ENCODE measurements at regions not wholly inside any gene's neighbourhood (a gene's known extent, or its start where the extent isn't known, plus 50 kb on each side); places are given as distances from the start of the nearest gene placed in this dataset.

GRCh38 chr13:31385540-31385939 is 185.8 kb downstream of the B3GLCT start:
- Mint-ChIP-seq H3K36me3 (no peaks in the 10 kb centered on the region), H3K27me3 (ENCODE audit: low read depth in 3 of 3) (peaks cover 0 to 5% (median 3%) of the 10 kb centered on the region in 3 donors), H3K4me3 (no peak overlapping the region), H3K9me3 (peaks cover 0 to 7% (median 5%) of the 10 kb centered on the region in 7 donors), H3K27ac (no peak overlapping the region), H3K4me1 (no peaks in the 10 kb centered on the region)
- H2AFZ ChIP-seq (ENCODE audit: insufficient read depth, low read depth, low read length, poor library complexity, severe bottlenecking) = no peak overlapping the region
- no peak for DNase-seq
- 87% methylated on average over 5 of the region's 5 CpGs for WGBS (ENCODE audit: insufficient coverage)
- no peaks in the 10 kb centered on the region for H3K36me3 ChIP-seq (replicated peaks in 1 of 2; ENCODE audit: control insufficient read depth in 1 of 2, insufficient read depth in 2 of 2, low read length in 2 of 2)
- no peak overlapping the region for H3K27ac ChIP-seq (ENCODE audit: low read depth in 1 of 2, low read length in 2 of 2)
- H4K20me1 ChIP-seq (ENCODE audit: insufficient read depth, low read length) = no peaks in the 10 kb centered on the region
- TF ChIP-seq, protein P1, sequence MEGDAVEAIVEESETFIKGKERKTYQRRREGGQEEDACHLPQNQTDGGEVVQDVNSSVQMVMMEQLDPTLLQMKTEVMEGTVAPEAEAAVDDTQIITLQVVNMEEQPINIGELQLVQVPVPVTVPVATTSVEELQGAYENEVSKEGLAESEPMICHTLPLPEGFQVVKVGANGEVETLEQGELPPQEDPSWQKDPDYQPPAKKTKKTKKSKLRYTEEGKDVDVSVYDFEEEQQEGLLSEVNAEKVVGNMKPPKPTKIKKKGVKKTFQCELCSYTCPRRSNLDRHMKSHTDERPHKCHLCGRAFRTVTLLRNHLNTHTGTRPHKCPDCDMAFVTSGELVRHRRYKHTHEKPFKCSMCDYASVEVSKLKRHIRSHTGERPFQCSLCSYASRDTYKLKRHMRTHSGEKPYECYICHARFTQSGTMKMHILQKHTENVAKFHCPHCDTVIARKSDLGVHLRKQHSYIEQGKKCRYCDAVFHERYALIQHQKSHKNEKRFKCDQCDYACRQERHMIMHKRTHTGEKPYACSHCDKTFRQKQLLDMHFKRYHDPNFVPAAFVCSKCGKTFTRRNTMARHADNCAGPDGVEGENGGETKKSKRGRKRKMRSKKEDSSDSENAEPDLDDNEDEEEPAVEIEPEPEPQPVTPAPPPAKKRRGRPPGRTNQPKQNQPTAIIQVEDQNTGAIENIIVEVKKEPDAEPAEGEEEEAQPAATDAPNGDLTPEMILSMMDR (IDR thresholded peaks at IDR 0.05) = no peak
- H3K79me2 ChIP-seq (ENCODE audit: insufficient read depth, low read length) = no peaks in the 10 kb centered on the region
- intact Hi-C loops (cut with micrococcal nuclease) = no loop called here
- H3K4me3 ChIP-seq (replicated peaks in 1 of 3; ENCODE audit: low read depth in 2 of 3, low read length in 3 of 3) = no peak overlapping the region
- no peaks in the 10 kb centered on the region for H3K4me1 ChIP-seq (ENCODE audit: control insufficient read depth in 1 of 2, insufficient read depth in 2 of 2, low read length in 2 of 2)
- H3K9me3 ChIP-seq (replicated peaks in 1 of 2; ENCODE audit: control insufficient read depth in 1 of 2, insufficient read depth in 1 of 2, low read length in 2 of 2) = peaks cover 0 to 3% of the 10 kb centered on the region in 2 donors
- H3K27me3 ChIP-seq (ENCODE audit: control insufficient read depth in 2 of 2, insufficient read depth in 2 of 2, low read length in 2 of 2) = no peaks in the 10 kb centered on the region
- no peak overlapping the region for H3K4me2 ChIP-seq (replicated peaks; ENCODE audit: extremely low read depth, low read length, poor library complexity, severe bottlenecking)
- no peak overlapping the region for H3K9ac ChIP-seq (ENCODE audit: insufficient read depth, low read length, poor library complexity, severe bottlenecking)

GRCh38 chr13:31394506-31394905 is 194.7 kb downstream of the B3GLCT start:
- Mint-ChIP-seq H3K27me3 (ENCODE audit: low read depth in 3 of 3) (no peaks in the 10 kb centered on the region), H3K27ac (no peak overlapping the region), H3K4me1 (no peaks in the 10 kb centered on the region), H3K36me3 (no peaks in the 10 kb centered on the region), H3K9me3 (peaks cover 0 to 13% (median 6%) of the 10 kb centered on the region in 7 donors), H3K4me3 (no peak overlapping the region)
- intact Hi-C loops (cut with micrococcal nuclease) = no loop called here
- TF ChIP-seq, protein P1 (IDR thresholded peaks at IDR 0.05) = no peak
- H2AFZ ChIP-seq (ENCODE audit: insufficient read depth, low read depth, low read length, poor library complexity, severe bottlenecking) = no peak overlapping the region
- no peaks in the 10 kb centered on the region for H3K79me2 ChIP-seq (ENCODE audit: insufficient read depth, low read length)
- H3K27me3 ChIP-seq (ENCODE audit: control insufficient read depth in 2 of 2, insufficient read depth in 2 of 2, low read length in 2 of 2) = no peaks in the 10 kb centered on the region
- H3K9ac ChIP-seq (ENCODE audit: insufficient read depth, low read length, poor library complexity, severe bottlenecking) = no peak overlapping the region
- no peak for DNase-seq
- no peak overlapping the region for H3K4me2 ChIP-seq (replicated peaks; ENCODE audit: extremely low read depth, low read length, poor library complexity, severe bottlenecking)
- no peaks in the 10 kb centered on the region for H4K20me1 ChIP-seq (ENCODE audit: insufficient read depth, low read length)
- H3K27ac ChIP-seq (ENCODE audit: low read depth in 1 of 2, low read length in 2 of 2) = no peak overlapping the region
- no peaks in the 10 kb centered on the region for H3K36me3 ChIP-seq (replicated peaks in 1 of 2; ENCODE audit: control insufficient read depth in 1 of 2, insufficient read depth in 2 of 2, low read length in 2 of 2)
- H3K9me3 ChIP-seq (replicated peaks in 1 of 2; ENCODE audit: control insufficient read depth in 1 of 2, insufficient read depth in 1 of 2, low read length in 2 of 2) = peaks cover 4 to 9% of the 10 kb centered on the region in 2 donors
- H3K4me1 ChIP-seq (ENCODE audit: control insufficient read depth in 1 of 2, insufficient read depth in 2 of 2, low read length in 2 of 2) = no peaks in the 10 kb centered on the region
- H3K4me3 ChIP-seq (replicated peaks in 1 of 3; ENCODE audit: low read depth in 2 of 3, low read length in 3 of 3) = no peak overlapping the region
- 83% methylated on average over 3 of the region's 4 CpGs for WGBS (ENCODE audit: insufficient coverage)
